ENCODE measurements at regions not wholly inside any gene's neighbourhood (a gene's known extent, or its start where the extent isn't known, plus 50 kb on each side); places are given as distances from the start of the nearest gene placed in this dataset.

DNA sequence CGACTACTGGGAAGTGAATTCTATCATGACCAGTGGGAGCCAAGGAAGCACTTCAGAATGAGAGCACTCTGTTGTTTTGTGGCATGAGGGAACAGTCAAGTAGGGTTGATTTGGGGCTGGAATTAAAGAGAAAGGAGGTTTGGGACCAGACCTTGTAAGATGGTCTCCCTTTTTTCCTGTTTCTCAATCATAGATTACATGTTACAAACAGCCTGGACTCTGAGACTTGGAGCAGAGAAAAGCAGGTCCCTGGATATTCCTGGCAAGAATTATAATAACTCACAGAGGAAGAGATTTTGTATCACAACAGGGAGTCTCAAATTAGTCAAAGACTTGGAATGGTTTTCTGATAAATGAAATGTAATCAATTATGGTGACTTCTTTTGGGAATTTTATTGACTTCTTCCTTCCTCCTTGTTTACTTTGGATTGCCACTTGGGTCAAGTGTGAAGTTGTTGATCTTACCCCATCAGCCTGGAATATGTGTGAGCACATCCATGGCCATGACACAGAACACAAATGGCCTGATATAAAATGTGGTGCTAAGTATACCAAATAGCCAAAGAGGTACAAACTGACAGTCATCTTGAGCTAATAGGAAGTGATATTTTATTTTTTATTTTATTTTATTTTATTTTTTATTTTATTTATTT, 131.0 kb upstream of the OSMR start:
- dilution Hi-C loops (cut with MboI; ENCODE audit: extremely low pct_ligation_motif_present, low sequenced_read_pairs), result no loop called here
- POLR2A ChIA-PET, result no interaction called here
- intact Hi-C loops (cut with micrococcal nuclease), result loop anchor here (1.0 to 5.0 kb wide), 2 partner anchors 44 to 92 kb away; no protein-coding TSS in a partner anchor

DNA sequence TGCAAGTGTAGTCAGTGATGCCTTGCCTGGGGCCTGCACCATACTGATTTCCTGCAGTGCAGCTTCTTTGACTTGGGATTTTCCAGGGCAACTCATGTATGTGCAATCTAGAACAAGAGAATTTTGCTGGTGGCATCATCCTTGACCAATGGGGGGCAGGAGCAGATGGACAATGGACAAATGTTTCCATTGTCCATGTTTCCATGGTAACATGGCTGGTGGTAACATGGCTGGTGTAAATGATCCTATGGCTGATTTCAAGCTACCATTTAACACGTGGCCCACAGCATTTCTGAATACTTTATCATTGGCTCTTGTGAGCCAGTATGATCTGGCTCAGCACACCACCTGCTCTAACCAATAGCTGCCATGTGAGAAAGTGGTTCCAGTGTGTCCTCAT, 130.1 kb upstream of the OSMR start:
- H4K20me1 ChIP-seq (replicated peaks; ENCODE audit: control insufficient read depth, extremely low read depth, insufficient read depth, low read length), result no peaks in the 10 kb centered on the region
- CTCF ChIA-PET, result interaction anchor here (0.7 to 1.4 kb wide), 3 partner anchors 92 to 274 kb away, joined by 3 to 7 read pairs (median 3); no protein-coding TSS in a partner anchor
- no TSS peak for BruUV-seq (replicated peaks)
- H3K4me1 ChIP-seq (ENCODE audit: control insufficient read depth, extremely low read depth, insufficient read depth, low read length), result no peaks in the 10 kb centered on the region
- no peaks in the 10 kb centered on the region for H3K36me3 ChIP-seq (ENCODE audit: control insufficient read depth in 2 of 2, extremely low read depth in 1 of 2, insufficient read depth in 2 of 2, low read length in 2 of 2)
- no peak overlapping the region for H3K9ac ChIP-seq (replicated peaks; ENCODE audit: extremely low read depth, insufficient read depth, low read length)
- POLR2A ChIA-PET, result no interaction called here
- DNase-seq (ENCODE audit: low read depth, low spot score), result peak; percentile 46
- no peak overlapping the region for H3K4me2 ChIP-seq (ENCODE audit: insufficient read depth, low read length)
- no peaks in the 10 kb centered on the region for H3K9me1 ChIP-seq (replicated peaks; ENCODE audit: control insufficient read depth, extremely low read depth, insufficient read depth, low read length)
- no peaks in the 10 kb centered on the region for H3K9me3 ChIP-seq (replicated peaks; ENCODE audit: control insufficient read depth, insufficient read depth, low read length)
- no peak overlapping the region for H2AFZ ChIP-seq (ENCODE audit: low read depth, low read length)
- H3K4me3 ChIP-seq (replicated peaks in 1 of 3; ENCODE audit: insufficient read depth in 1 of 3, low read depth in 1 of 3, low read length in 3 of 3), result no peak overlapping the region
- dilution Hi-C loops (cut with MboI; ENCODE audit: extremely low pct_ligation_motif_present, low sequenced_read_pairs) (no loop called here), intact Hi-C loops (cut with micrococcal nuclease) (loop anchor here (5.0 kb wide), 1 partner anchor 92 kb away; no protein-coding TSS in a partner anchor)
- peaks cover 0 to 3% of the 10 kb centered on the region in 2 experiments for H3K27me3 ChIP-seq (ENCODE audit: control insufficient read depth in 2 of 2, insufficient read depth in 2 of 2, low read length in 2 of 2)
- TF ChIP-seq EZH2 (IDR thresholded peaks at IDR 0.05; ENCODE audit: borderline replicate concordance, low read depth, low read length, severe bottlenecking) (no peak), POLR2A (IDR thresholded peaks at IDR 0.05; ENCODE audit: low read depth, low read length) (no peak), GATA2 (IDR thresholded peaks at IDR 0.05; ENCODE audit: insufficient read depth, insufficient read length, low read depth, low read length) (no peak), FOS (IDR thresholded peaks at IDR 0.05; ENCODE audit: borderline replicate concordance, insufficient read depth, low read length) (no peak)
- H3K27ac ChIP-seq (ENCODE audit: insufficient read depth, low read depth, low read length), result no peak overlapping the region
- no peaks in the 10 kb centered on the region for H3K79me2 ChIP-seq (ENCODE audit: control insufficient read depth, insufficient read depth, low read length)
- no peak for FAIRE-seq

More for the DNA sequence above, 131.0 kb upstream of the OSMR start:
- Histone ChIP-seq H3K4me2 (ENCODE audit: insufficient read depth, low read length) (no peak overlapping the region), H3K27me3 (ENCODE audit: control insufficient read depth in 2 of 2, insufficient read depth in 2 of 2, low read length in 2 of 2) (peaks cover 0 to 3% of the 10 kb centered on the region in 2 experiments), H3K9ac (replicated peaks; ENCODE audit: extremely low read depth, insufficient read depth, low read length) (no peak overlapping the region), H2AFZ (ENCODE audit: low read depth, low read length) (no peak overlapping the region), H3K4me3 (replicated peaks in 1 of 3; ENCODE audit: insufficient read depth in 1 of 3, low read depth in 1 of 3, low read length in 3 of 3) (no peak overlapping the region), H3K27ac (ENCODE audit: insufficient read depth, low read depth, low read length) (no peak overlapping the region), H3K9me1 (replicated peaks; ENCODE audit: control insufficient read depth, extremely low read depth, insufficient read depth, low read length) (no peaks in the 10 kb centered on the region), H3K79me2 (ENCODE audit: control insufficient read depth, insufficient read depth, low read length) (no peaks in the 10 kb centered on the region), H3K36me3 (ENCODE audit: control insufficient read depth in 2 of 2, extremely low read depth in 1 of 2, insufficient read depth in 2 of 2, low read length in 2 of 2) (no peaks in the 10 kb centered on the region), H3K4me1 (ENCODE audit: control insufficient read depth, extremely low read depth, insufficient read depth, low read length) (no peaks in the 10 kb centered on the region), H4K20me1 (replicated peaks; ENCODE audit: control insufficient read depth, extremely low read depth, insufficient read depth, low read length) (no peaks in the 10 kb centered on the region), H3K9me3 (replicated peaks; ENCODE audit: control insufficient read depth, insufficient read depth, low read length) (no peaks in the 10 kb centered on the region)
- TF ChIP-seq FOS (IDR thresholded peaks at IDR 0.05; ENCODE audit: borderline replicate concordance, insufficient read depth, low read length) (no peak), JUN (IDR thresholded peaks at IDR 0.05; ENCODE audit: borderline replicate concordance, insufficient read depth, insufficient read length, low read depth) (no peak), POLR2AphosphoS5 (IDR thresholded peaks at IDR 0.05; ENCODE audit: insufficient read depth, low read depth, low read length) (no peak), GATA2 (IDR thresholded peaks at IDR 0.05; ENCODE audit: insufficient read depth, insufficient read length, low read depth, low read length) (no peak), EZH2 (IDR thresholded peaks at IDR 0.05; ENCODE audit: borderline replicate concordance, low read depth, low read length, severe bottlenecking) (no peak), MYC (IDR thresholded peaks at IDR 0.05; ENCODE audit: low read depth, low read length) (no peak)
- CTCF ChIA-PET, result interaction anchor here (1.0 to 1.4 kb wide), 2 partner anchors 95 to 273 kb away, joined by 3 to 7 read pairs; no protein-coding TSS in a partner anchor
- FAIRE-seq (no peak), DNase-seq (ENCODE audit: low read depth, low spot score) (no peak)
- no TSS peak for BruUV-seq (replicated peaks)
